K562 (cell line): ENCODE measurements at regions not wholly inside any gene's neighbourhood (a gene's known extent, or its start where the extent isn't known, plus 50 kb on each side); places are given as distances from the start of the nearest gene placed in this dataset.

Experiments
- ATAC-seq: fragments of 200-7000 bp; cut with Tn5 transposase; 3 replicates; pipeline ENCODE4 v1.9.1; 2020; ENCODE audit warnings: moderate library complexity
- BruUV-seq: library from RNA; stranded (reverse); fragments of 400-500 nt; replicated peaks from 2 replicates; lab custom pipeline; 2021; lab: Mats Ljungman, UMichigan
- CTCF ChIA-PET: fragments of 300-600 bp; formaldehyde crosslinking; extraction: SDS; loops from one replicate; lab custom pipeline; 2021; ENCODE audit warnings: low intra/inter-chr PET ratio; lab: Yijun Ruan, JAX
- POLR2A ChIA-PET: fragments of 300-600, 350-650 bp; sonication (Branson Sonifier 250); formaldehyde crosslinking; extraction: SDS; loops from one replicate; lab custom pipeline; 2021; ENCODE audit warnings: antibody characterized with exemption, inconsistent platforms; lab: Yijun Ruan, JAX
- DNase-seq, 4 experiments: peaks; one replicate each; pipeline versions ENCODE4 v3.0.0 to v3.0.0-alpha.2; 2011 to 2018; ENCODE audit warnings: low spot score in 3 of 4, mixed read lengths in 3 of 4; ENCODE audit errors: extremely low read depth in 1 of 4
- FAIRE-seq: peaks from 2 replicates; lab custom pipeline; 2011; peaks lifted over from hg19 to GRCh38; lab: Jason Lieb, UNC
- H2AFZ ChIP-seq: 2 replicates; pipeline ENCODE4 v1.6.0; 2011; ENCODE audit warnings: low read depth, low read length, control low read depth, inconsistent platforms
- H3K27ac ChIP-seq: fragments of 200-600 bp; 3 replicates; pipeline ENCODE4 v1.8.0; 2011; ENCODE audit warnings: low read depth, mild to moderate bottlenecking, control low read depth, inconsistent platforms, low read length, moderate library complexity, mixed read lengths; ENCODE audit errors: extremely low read depth
- H3K27me3 ChIP-seq, 2 experiments: fragments of 300-600 bp in 1 of 2; 2 replicates in 1 of 2; 3 replicates in 1 of 2; pipeline versions ENCODE4 v1.6.0 to v1.8.0; 2011; ENCODE audit warnings: inconsistent platforms in 2 of 2, low read length in 2 of 2, mild to moderate bottlenecking in 1 of 2, mixed read lengths in 1 of 2, moderate library complexity in 1 of 2; ENCODE audit not compliant: control insufficient read depth in 2 of 2, insufficient read depth in 2 of 2
- H3K36me3 ChIP-seq: fragments of 300-600 bp; 3 replicates; pipeline ENCODE4 v1.8.0; 2011; ENCODE audit warnings: mild to moderate bottlenecking, low read length, inconsistent platforms; ENCODE audit not compliant: control insufficient read depth, insufficient read depth
- H3K4me1 ChIP-seq, 2 experiments: fragments of 200-600 bp in 1 of 2; replicated peaks in 1 of 2; 2 replicates in 1 of 2; 3 replicates in 1 of 2; pipeline versions ENCODE4 v1.5.1 to v1.8.0; 2011; ENCODE audit warnings: inconsistent platforms in 2 of 2, low read length in 2 of 2, mild to moderate bottlenecking in 1 of 2, mixed read lengths in 1 of 2, moderate library complexity in 1 of 2; ENCODE audit not compliant: control insufficient read depth in 2 of 2, insufficient read depth in 2 of 2
- H3K4me2 ChIP-seq: 2 replicates; pipeline ENCODE4 v1.6.1; 2011; ENCODE audit warnings: low read length, control low read depth, inconsistent platforms, mixed read lengths; ENCODE audit not compliant: insufficient read depth
- H3K4me3 ChIP-seq: fragments of 200-600 bp; sonication (generic), shearing (Covaris generic); 2 replicates; pipeline ENCODE4 v1.5.1; 2016; ENCODE audit warnings: control low read depth, inconsistent platforms
- H3K79me2 ChIP-seq: fragments of 200-600 bp; 3 replicates; pipeline ENCODE4 v1.8.0; 2011; ENCODE audit warnings: low read length, inconsistent platforms; ENCODE audit not compliant: control insufficient read depth, insufficient read depth
- H3K9ac ChIP-seq, 2 experiments: 2 replicates each; pipeline versions ENCODE4 v1.6.0 to v1.6.1; 2011; ENCODE audit warnings: low read depth in 2 of 2, low read length in 2 of 2, control low read depth in 1 of 2, inconsistent platforms in 1 of 2, mild to moderate bottlenecking in 1 of 2, mixed read lengths in 1 of 2; ENCODE audit not compliant: insufficient read depth in 1 of 2
- H3K9me1 ChIP-seq: one replicate; pipeline ENCODE4 v1.6.0; 2011; ENCODE audit warnings: inconsistent platforms, mild to moderate bottlenecking, low read length, moderate library complexity; ENCODE audit not compliant: control insufficient read depth, insufficient read depth
- H3K9me3 ChIP-seq: replicated peaks from 2 replicates; pipeline ENCODE4 v1.5.1; 2011; ENCODE audit warnings: low read depth, low read length, inconsistent platforms; ENCODE audit not compliant: control insufficient read depth, insufficient read depth
- H4K20me1 ChIP-seq: replicated peaks from 2 replicates; pipeline ENCODE4 v1.6.1; 2011; ENCODE audit warnings: low read length, inconsistent platforms, mixed read lengths; ENCODE audit not compliant: control insufficient read depth, insufficient read depth
- BRD4 ChIP-seq: fragments of 200-600 bp; sonication (generic); IDR thresholded peaks from 2 replicates; pipeline ENCODE4 v1.6.1; 2017; ENCODE audit warnings: inconsistent platforms
- ETV6 ChIP-seq, 3 experiments: fragments of 150-350 bp in 1 of 3; sonication (generic) in 1 of 3; formaldehyde crosslinking in 1 of 3; IDR thresholded peaks; 2 replicates each; pipeline versions ENCODE4 v1.6.1 to v1.8.0; 2014 to 2022; ENCODE audit warnings: borderline replicate concordance in 2 of 3, low read depth in 2 of 3, antibody characterized with exemption in 1 of 3, low read length in 1 of 3, mild to moderate bottlenecking in 1 of 3, missing genetic modification reagents in 1 of 3
- KLF13 ChIP-seq: fragments of 450-650 bp; IDR thresholded peaks from 2 replicates; pipeline ENCODE4 v1.6.1; 2016; ENCODE audit warnings: missing genetic modification characterization, low read depth, mild to moderate bottlenecking, missing compliant biosample characterization, moderate library complexity, borderline replicate concordance
- MAFK ChIP-seq: IDR thresholded peaks from 2 replicates; pipeline ENCODE4 v1.6.1; 2011; ENCODE audit warnings: low read length, improper control_type of control experiment
- MEF2A ChIP-seq: IDR thresholded peaks from 2 replicates; pipeline ENCODE4 v1.6.1; 2011; ENCODE audit warnings: low read depth, mild to moderate bottlenecking, low read length, moderate library complexity; ENCODE audit not compliant: control insufficient read depth
- MTF1 ChIP-seq: fragments of 250-450 bp; sonication (Bioruptor Pico); IDR thresholded peaks from 2 replicates; pipeline ENCODE4 v1.9.0; 2021; ENCODE audit warnings: moderate library complexity, mild to moderate bottlenecking, inconsistent platforms, borderline replicate concordance
- NFE2 ChIP-seq: IDR thresholded peaks from 2 replicates; pipeline ENCODE4 v1.6.1; 2014; ENCODE audit warnings: antibody characterized with exemption, low read depth
- PTBP1 ChIP-seq: fragments of 200-400 bp; formaldehyde crosslinking; IDR thresholded peaks from 2 replicates; pipeline ENCODE4 v1.6.1; 2017; ENCODE audit warnings: low read depth, low read length
- TCF3 ChIP-seq: sonication (generic); formaldehyde crosslinking; IDR thresholded peaks from 2 replicates; pipeline ENCODE4 v1.4.0; 2020; ENCODE audit warnings: mild to moderate bottlenecking, missing genetic modification reagents
- ZNF408 ChIP-seq: fragments of 250-450 bp; sonication (Bioruptor Pico); IDR thresholded peaks from 2 replicates; pipeline ENCODE4 v1.4.0; 2020; ENCODE audit warnings: low read depth, mild to moderate bottlenecking, moderate library complexity
- ZNF655 ChIP-seq: fragments of 250-450 bp; sonication (Bioruptor Pico); IDR thresholded peaks from 2 replicates; pipeline ENCODE4 v1.5.0; 2021
- WGBS: fragments of 100-300 bp; shearing (Covaris generic); methylation state at CpG from one replicate; pipeline ENCODE4 v1.1.6; 2016; ENCODE audit warnings: low coverage, mixed read lengths; ENCODE audit not compliant: insufficient coverage; ENCODE audit errors: missing lambda C conversion rate; 5-methylcytosine and 5-hydroxymethylcytosine counted together
- in situ Hi-C: fragments of 300-500 bp; cut with MboI; formaldehyde crosslinking; loops from 4 replicates; pipeline ENCODE4 v1.15.0; 2018; ENCODE audit warnings: inconsistent platforms, mixed read lengths
- intact Hi-C: fragments of 100-400 bp; cut with micrococcal nuclease; formaldehyde crosslinking; loops from 2 replicates; pipeline ENCODE4 v1.14.2; 2022
- TF ChIP-seq, protein P1 (sequence below): fragments of 150-350 bp; conservative IDR thresholded peaks from 2 replicates; pipeline ENCODE4 v1.6.1; 2014; ENCODE audit warnings: low read length
- TF ChIP-seq, protein P2 (sequence below): fragments of 450-650 bp; IDR thresholded peaks from 2 replicates; pipeline ENCODE4 v1.7.1; 2018; ENCODE audit warnings: mild to moderate bottlenecking, low read depth; ENCODE audit not compliant: partially characterized antibody
- TF ChIP-seq, protein P3 (sequence below): sonication (generic); formaldehyde crosslinking; IDR thresholded peaks from 2 replicates; pipeline ENCODE4 v1.8.0; 2022; ENCODE audit warnings: mild to moderate bottlenecking, missing genetic modification reagents

GRCh38 chr1:83006271-83006670 lies 992.7 kb downstream of the TTLL7 start:
- 0% methylated on average over 3 of the region's 3 CpGs for WGBS
- DNase-seq = no peak
- TF ChIP-seq MAFK (no peak), TCF3 (no peak), MTF1 (CRISPR knock-in tag) (no peak), ZNF655 (CRISPR knock-in tag) (no peak), ZNF408 (CRISPR knock-in tag) (no peak), BRD4 (no peak), NFE2 (no peak), PTBP1 (no peak), MEF2A (no peak), ETV6 (IDR thresholded peaks at IDR 0.05; ENCODE audit: borderline replicate concordance in 1 of 2, low read depth in 2 of 2, low read length in 1 of 2) (no peak), ETV6 (CRISPR knock-in tag; IDR thresholded peaks at IDR 0.05; ENCODE audit: borderline replicate concordance) (no peak), KLF13 (tag) (no peak)
- TF ChIP-seq, protein P1, sequence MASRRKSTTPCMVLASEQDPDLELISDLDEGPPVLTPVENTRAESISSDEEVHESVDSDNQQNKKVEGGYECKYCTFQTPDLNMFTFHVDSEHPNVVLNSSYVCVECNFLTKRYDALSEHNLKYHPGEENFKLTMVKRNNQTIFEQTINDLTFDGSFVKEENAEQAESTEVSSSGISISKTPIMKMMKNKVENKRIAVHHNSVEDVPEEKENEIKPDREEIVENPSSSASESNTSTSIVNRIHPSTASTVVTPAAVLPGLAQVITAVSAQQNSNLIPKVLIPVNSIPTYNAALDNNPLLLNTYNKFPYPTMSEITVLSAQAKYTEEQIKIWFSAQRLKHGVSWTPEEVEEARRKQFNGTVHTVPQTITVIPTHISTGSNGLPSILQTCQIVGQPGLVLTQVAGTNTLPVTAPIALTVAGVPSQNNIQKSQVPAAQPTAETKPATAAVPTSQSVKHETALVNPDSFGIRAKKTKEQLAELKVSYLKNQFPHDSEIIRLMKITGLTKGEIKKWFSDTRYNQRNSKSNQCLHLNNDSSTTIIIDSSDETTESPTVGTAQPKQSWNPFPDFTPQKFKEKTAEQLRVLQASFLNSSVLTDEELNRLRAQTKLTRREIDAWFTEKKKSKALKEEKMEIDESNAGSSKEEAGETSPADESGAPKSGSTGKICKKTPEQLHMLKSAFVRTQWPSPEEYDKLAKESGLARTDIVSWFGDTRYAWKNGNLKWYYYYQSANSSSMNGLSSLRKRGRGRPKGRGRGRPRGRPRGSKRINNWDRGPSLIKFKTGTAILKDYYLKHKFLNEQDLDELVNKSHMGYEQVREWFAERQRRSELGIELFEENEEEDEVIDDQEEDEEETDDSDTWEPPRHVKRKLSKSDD = no peak
- TF ChIP-seq, protein P2, sequence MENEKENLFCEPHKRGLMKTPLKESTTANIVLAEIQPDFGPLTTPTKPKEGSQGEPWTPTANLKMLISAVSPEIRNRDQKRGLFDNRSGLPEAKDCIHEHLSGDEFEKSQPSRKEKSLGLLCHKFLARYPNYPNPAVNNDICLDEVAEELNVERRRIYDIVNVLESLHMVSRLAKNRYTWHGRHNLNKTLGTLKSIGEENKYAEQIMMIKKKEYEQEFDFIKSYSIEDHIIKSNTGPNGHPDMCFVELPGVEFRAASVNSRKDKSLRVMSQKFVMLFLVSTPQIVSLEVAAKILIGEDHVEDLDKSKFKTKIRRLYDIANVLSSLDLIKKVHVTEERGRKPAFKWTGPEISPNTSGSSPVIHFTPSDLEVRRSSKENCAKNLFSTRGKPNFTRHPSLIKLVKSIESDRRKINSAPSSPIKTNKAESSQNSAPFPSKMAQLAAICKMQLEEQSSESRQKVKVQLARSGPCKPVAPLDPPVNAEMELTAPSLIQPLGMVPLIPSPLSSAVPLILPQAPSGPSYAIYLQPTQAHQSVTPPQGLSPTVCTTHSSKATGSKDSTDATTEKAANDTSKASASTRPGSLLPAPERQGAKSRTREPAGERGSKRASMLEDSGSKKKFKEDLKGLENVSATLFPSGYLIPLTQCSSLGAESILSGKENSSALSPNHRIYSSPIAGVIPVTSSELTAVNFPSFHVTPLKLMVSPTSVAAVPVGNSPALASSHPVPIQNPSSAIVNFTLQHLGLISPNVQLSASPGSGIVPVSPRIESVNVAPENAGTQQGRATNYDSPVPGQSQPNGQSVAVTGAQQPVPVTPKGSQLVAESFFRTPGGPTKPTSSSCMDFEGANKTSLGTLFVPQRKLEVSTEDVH = no peak
- TF ChIP-seq, protein P3, sequence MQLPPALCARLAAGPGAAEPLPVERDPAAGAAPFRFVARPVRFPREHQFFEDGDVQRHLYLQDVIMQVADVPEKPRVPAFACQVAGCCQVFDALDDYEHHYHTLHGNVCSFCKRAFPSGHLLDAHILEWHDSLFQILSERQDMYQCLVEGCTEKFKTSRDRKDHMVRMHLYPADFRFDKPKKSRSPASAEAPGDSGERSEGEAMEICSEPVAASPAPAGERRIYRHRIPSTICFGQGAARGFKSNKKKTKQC (CRISPR knock-in tag) = no peak

More at GRCh38 chr1:83006271-83006670, 992.7 kb downstream of the TTLL7 start:
- in situ Hi-C loops = no loop called here
- Histone ChIP-seq H3K4me3 (no peak overlapping the region), H3K79me2 (no peaks in the 10 kb centered on the region), H2AFZ (no peak overlapping the region), H3K9me3 (no peaks in the 10 kb centered on the region), H3K27me3 (no peaks in the 10 kb centered on the region), H3K4me1 (no peaks in the 10 kb centered on the region), H4K20me1 (no peaks in the 10 kb centered on the region), H3K27ac (no peak overlapping the region), H3K36me3 (no peaks in the 10 kb centered on the region), H3K9me1 (no peaks in the 10 kb centered on the region), H3K9ac (no peak overlapping the region), H3K4me2 (no peak overlapping the region)
- intact Hi-C loops = no loop called here
- no peak for FAIRE-seq
- ChIA-PET CTCF (no interaction called here), POLR2A (no interaction called here)
- ATAC-seq = no peak
- BruUV-seq = no TSS peak
